GM23338 (cell line): ENCODE measurements at regions not wholly inside any gene's neighbourhood (a gene's known extent, or its start where the extent isn't known, plus 50 kb on each side); places are given as distances from the start of the nearest gene placed in this dataset.

Experiments
- ATAC-seq: fragments of 200-7000 bp; cut with Tn5 transposase; 3 replicates; pipeline ENCODE4 v1.9.1; 2020
- DNase-seq: peaks from one replicate; pipeline ENCODE4 v3.0.0-alpha.2; 2015; ENCODE audit warnings: low spot score
- H2AFZ ChIP-seq: fragments of 200-600 bp; sonication (generic); 2 replicates; pipeline ENCODE4 v1.8.0; 2016; ENCODE audit warnings: antibody characterized with exemption, mild to moderate bottlenecking, moderate library complexity
- H3F3A ChIP-seq: fragments of 200-600 bp; sonication (generic); replicated peaks from 2 replicates; pipeline ENCODE4 v1.8.0; 2017; ENCODE audit warnings: antibody characterized with exemption, mixed run types, low read depth
- H3K27ac ChIP-seq: fragments of 200-600 bp; sonication (generic); 2 replicates; pipeline ENCODE4 v1.6.1; 2016; ENCODE audit warnings: low read depth
- H3K27me3 ChIP-seq: fragments of 200-600 bp; sonication (generic); 2 replicates; pipeline ENCODE4 v1.8.0; 2016; ENCODE audit warnings: mild to moderate bottlenecking, mixed run types, moderate library complexity; ENCODE audit not compliant: insufficient read depth
- H3K36me3 ChIP-seq: fragments of 200-600 bp; sonication (generic); 2 replicates; pipeline ENCODE4 v1.8.0; 2016; ENCODE audit warnings: mild to moderate bottlenecking; ENCODE audit not compliant: insufficient read depth
- H3K4me1 ChIP-seq: fragments of 200-600 bp; sonication (generic); 2 replicates; pipeline ENCODE4 v1.8.0; 2016; ENCODE audit warnings: mild to moderate bottlenecking, moderate library complexity; ENCODE audit not compliant: insufficient read depth
- H3K4me2 ChIP-seq: fragments of 200-600 bp; sonication (generic); 2 replicates; pipeline ENCODE4 v1.7.1; 2017; ENCODE audit warnings: mixed run types
- H3K4me3 ChIP-seq: fragments of 200-600 bp; sonication (generic); 2 replicates; pipeline ENCODE4 v1.6.1; 2016; ENCODE audit warnings: mixed run types
- H3K79me2 ChIP-seq: fragments of 200-600 bp; sonication (generic); replicated peaks from 2 replicates; pipeline ENCODE4 v1.8.0; 2017; ENCODE audit warnings: mild to moderate bottlenecking; ENCODE audit not compliant: insufficient read depth
- H3K9me2 ChIP-seq: fragments of 200-600 bp; sonication (generic); 2 replicates; pipeline ENCODE4 v1.8.0; 2017; ENCODE audit not compliant: insufficient read depth
- H4K20me1 ChIP-seq: fragments of 200-600 bp; sonication (generic); replicated peaks from 2 replicates; pipeline ENCODE4 v1.8.0; 2017; ENCODE audit warnings: mild to moderate bottlenecking; ENCODE audit not compliant: insufficient read depth
- H3K27ac Mint-ChIP-seq: 2 replicates; pipeline ENCODE4 v1.8.0; 2020; ENCODE audit warnings: inconsistent platforms, mild to moderate bottlenecking, moderate library complexity, mixed read lengths
- H3K27me3 Mint-ChIP-seq: 3 replicates; pipeline ENCODE4 v1.8.0; 2022; ENCODE audit warnings: low read depth, mild to moderate bottlenecking, moderate library complexity, mixed read lengths, inconsistent platforms; ENCODE audit not compliant: insufficient read depth, poor library complexity
- H3K36me3 Mint-ChIP-seq: 3 replicates; pipeline ENCODE4 v1.8.0; 2021; ENCODE audit warnings: low read depth, mild to moderate bottlenecking, inconsistent platforms, moderate library complexity, mixed read lengths
- H3K4me1 Mint-ChIP-seq: 3 replicates; pipeline ENCODE4 v1.8.0; 2020; ENCODE audit warnings: mild to moderate bottlenecking, inconsistent platforms, mixed read lengths
- H3K4me3 Mint-ChIP-seq: 3 replicates; pipeline ENCODE4 v1.8.0; 2021; ENCODE audit warnings: moderate library complexity, mild to moderate bottlenecking, inconsistent platforms, mixed read lengths
- H3K9me3 Mint-ChIP-seq: 3 replicates; pipeline ENCODE4 v1.8.0; 2020; ENCODE audit warnings: moderate library complexity, mild to moderate bottlenecking, inconsistent platforms, mixed read lengths
- CREB1 ChIP-seq: fragments of 250-450 bp; sonication (Bioruptor Pico); IDR thresholded peaks from 2 replicates; pipeline ENCODE4 v1.5.0; 2020; ENCODE audit warnings: low read depth, mild to moderate bottlenecking, moderate library complexity
- ETS1 ChIP-seq: IDR thresholded peaks from 2 replicates; pipeline ENCODE4 v1.6.1; 2016; ENCODE audit warnings: antibody characterized with exemption
- EZH2 ChIP-seq: fragments of 200-600 bp; sonication (generic); IDR thresholded peaks from one replicate; pipeline ENCODE4 v1.8.0; 2017; ENCODE audit warnings: antibody characterized with exemption, mild to moderate bottlenecking, low read depth; ENCODE audit not compliant: unreplicated experiment
- EZH2phosphoT487 ChIP-seq: fragments of 200-600 bp; sonication (generic); IDR thresholded peaks from one replicate; pipeline ENCODE4 v1.8.1; 2018; ENCODE audit warnings: antibody characterized with exemption; ENCODE audit not compliant: unreplicated experiment
- JUNB ChIP-seq: IDR thresholded peaks from one replicate; pipeline ENCODE4 v1.6.1; 2016; ENCODE audit warnings: antibody characterized with exemption; ENCODE audit not compliant: unreplicated experiment
- NANOG ChIP-seq: IDR thresholded peaks from 2 replicates; pipeline ENCODE4 v1.6.1; 2016; ENCODE audit warnings: antibody characterized with exemption, borderline replicate concordance
- POLR2AphosphoS5 ChIP-seq: IDR thresholded peaks from 2 replicates; pipeline ENCODE4 v1.6.1; 2016; ENCODE audit warnings: antibody characterized with exemption, low read depth
- REST ChIP-seq: IDR thresholded peaks from one replicate; pipeline ENCODE4 v1.6.1; 2018; ENCODE audit warnings: antibody characterized with exemption; ENCODE audit not compliant: unreplicated experiment
- STAT1 ChIP-seq: IDR thresholded peaks from one replicate; pipeline ENCODE4 v1.6.1; 2016; ENCODE audit warnings: antibody characterized with exemption; ENCODE audit not compliant: unreplicated experiment
- ZNF114 ChIP-seq: fragments of 250-450 bp; sonication (Bioruptor Pico); IDR thresholded peaks from 2 replicates; pipeline ENCODE4 v1.5.0; 2020; ENCODE audit warnings: mild to moderate bottlenecking, moderate library complexity
- ZNF331 ChIP-seq: fragments of 250-450 bp; sonication (Bioruptor Pico); IDR thresholded peaks from 2 replicates; pipeline ENCODE4 v1.5.0; 2020; ENCODE audit warnings: low read depth, mild to moderate bottlenecking, moderate library complexity
- ZNF462 ChIP-seq: fragments of 250-450 bp; sonication (Bioruptor Pico); IDR thresholded peaks from 2 replicates; pipeline ENCODE4 v1.5.0; 2020; ENCODE audit warnings: mild to moderate bottlenecking, moderate library complexity
- TF ChIP-seq, protein P1 (sequence below), 2 experiments: fragments of 200-600 bp in 1 of 2; sonication (generic) in 1 of 2; conservative IDR thresholded peaks; 2 replicates each; pipeline versions ENCODE4 v1.5.1 to v1.6.1; 2016 to 2017; ENCODE audit warnings: antibody characterized with exemption in 2 of 2, low read depth in 2 of 2, mild to moderate bottlenecking in 2 of 2, moderate library complexity in 1 of 2

- Histone ChIP-seq H2AFZ (no peak overlapping the region), H3K4me1 (no peaks in the 10 kb centered on the region), H3K36me3 (no peaks in the 10 kb centered on the region; the same call in 1 of the 2 replicates), H3K27me3 (no peaks in the 10 kb centered on the region), H3K4me2 (no peak overlapping the region), H3K27ac (no peak overlapping the region), H4K20me1 (no peaks in the 10 kb centered on the region), H3F3A (no peaks in the 10 kb centered on the region), H3K79me2 (no peaks in the 10 kb centered on the region), H3K4me3 (no peak overlapping the region), H3K9me2 (no peaks in the 10 kb centered on the region)
- Mint-ChIP-seq H3K4me1 (peaks cover 6% of the 10 kb centered on the region; the same call in 2 of the 3 replicates), H3K9me3 (peaks cover 90% of the 10 kb centered on the region), H3K36me3 (peaks cover 14% of the 10 kb centered on the region), H3K4me3 (no peak overlapping the region), H3K27ac (no peak overlapping the region), H3K27me3 (peaks cover 1% of the 10 kb centered on the region)
- TF ChIP-seq ZNF331 (CRISPR knock-in tag) (no peak), EZH2phosphoT487 (no peak), CREB1 (CRISPR knock-in tag) (no peak), NANOG (no peak), REST (no peak), ETS1 (no peak), JUNB (no peak), POLR2AphosphoS5 (no peak), EZH2 (no peak), ZNF114 (CRISPR knock-in tag) (no peak), ZNF462 (CRISPR knock-in tag) (no peak), STAT1 (no peak)
- TF ChIP-seq, protein P1, sequence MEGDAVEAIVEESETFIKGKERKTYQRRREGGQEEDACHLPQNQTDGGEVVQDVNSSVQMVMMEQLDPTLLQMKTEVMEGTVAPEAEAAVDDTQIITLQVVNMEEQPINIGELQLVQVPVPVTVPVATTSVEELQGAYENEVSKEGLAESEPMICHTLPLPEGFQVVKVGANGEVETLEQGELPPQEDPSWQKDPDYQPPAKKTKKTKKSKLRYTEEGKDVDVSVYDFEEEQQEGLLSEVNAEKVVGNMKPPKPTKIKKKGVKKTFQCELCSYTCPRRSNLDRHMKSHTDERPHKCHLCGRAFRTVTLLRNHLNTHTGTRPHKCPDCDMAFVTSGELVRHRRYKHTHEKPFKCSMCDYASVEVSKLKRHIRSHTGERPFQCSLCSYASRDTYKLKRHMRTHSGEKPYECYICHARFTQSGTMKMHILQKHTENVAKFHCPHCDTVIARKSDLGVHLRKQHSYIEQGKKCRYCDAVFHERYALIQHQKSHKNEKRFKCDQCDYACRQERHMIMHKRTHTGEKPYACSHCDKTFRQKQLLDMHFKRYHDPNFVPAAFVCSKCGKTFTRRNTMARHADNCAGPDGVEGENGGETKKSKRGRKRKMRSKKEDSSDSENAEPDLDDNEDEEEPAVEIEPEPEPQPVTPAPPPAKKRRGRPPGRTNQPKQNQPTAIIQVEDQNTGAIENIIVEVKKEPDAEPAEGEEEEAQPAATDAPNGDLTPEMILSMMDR (conservative IDR thresholded peaks at IDR 0.05; ENCODE audit: low read depth in 2 of 2) = no peak
- DNase-seq (no peak), ATAC-seq (no peak)
Measured at GRCh38 chr3:5638550-5638949, 451.0 kb downstream of the EDEM1 start.
